ENCODE measurements at regions not wholly inside any gene's neighbourhood (a gene's known extent, or its start where the extent isn't known, plus 50 kb on each side); places are given as distances from the start of the nearest gene placed in this dataset.

GRCh38 chr10:4436103-4436502 is 389.9 kb upstream of the AKR1E2 start:
- Histone ChIP-seq H3K27me3 (ENCODE audit: control insufficient read depth, extremely low read depth, insufficient read depth, low read length) (no peaks in the 10 kb centered on the region), H3K9me1 (ENCODE audit: control insufficient read depth, extremely low read depth, insufficient read depth, low read length) (no peaks in the 10 kb centered on the region)
- dilution Hi-C loops (cut with MboI; ENCODE audit: extremely low pct_ligation_motif_present, low sequenced_read_pairs), result no loop called here

GRCh38 chr10:4434516-4435071 is 391.4 kb upstream of the AKR1E2 start:
- H3K27me3 ChIP-seq (ENCODE audit: control insufficient read depth, extremely low read depth, insufficient read depth, low read length), result no peaks in the 10 kb centered on the region
- no peak for FAIRE-seq
- dilution Hi-C loops (cut with MboI; ENCODE audit: extremely low pct_ligation_motif_present, low sequenced_read_pairs), result no loop called here
- no peak for TF ChIP-seq EZH2 (IDR thresholded peaks at IDR 0.05; ENCODE audit: low read length)
- TF ChIP-seq, protein P1, sequence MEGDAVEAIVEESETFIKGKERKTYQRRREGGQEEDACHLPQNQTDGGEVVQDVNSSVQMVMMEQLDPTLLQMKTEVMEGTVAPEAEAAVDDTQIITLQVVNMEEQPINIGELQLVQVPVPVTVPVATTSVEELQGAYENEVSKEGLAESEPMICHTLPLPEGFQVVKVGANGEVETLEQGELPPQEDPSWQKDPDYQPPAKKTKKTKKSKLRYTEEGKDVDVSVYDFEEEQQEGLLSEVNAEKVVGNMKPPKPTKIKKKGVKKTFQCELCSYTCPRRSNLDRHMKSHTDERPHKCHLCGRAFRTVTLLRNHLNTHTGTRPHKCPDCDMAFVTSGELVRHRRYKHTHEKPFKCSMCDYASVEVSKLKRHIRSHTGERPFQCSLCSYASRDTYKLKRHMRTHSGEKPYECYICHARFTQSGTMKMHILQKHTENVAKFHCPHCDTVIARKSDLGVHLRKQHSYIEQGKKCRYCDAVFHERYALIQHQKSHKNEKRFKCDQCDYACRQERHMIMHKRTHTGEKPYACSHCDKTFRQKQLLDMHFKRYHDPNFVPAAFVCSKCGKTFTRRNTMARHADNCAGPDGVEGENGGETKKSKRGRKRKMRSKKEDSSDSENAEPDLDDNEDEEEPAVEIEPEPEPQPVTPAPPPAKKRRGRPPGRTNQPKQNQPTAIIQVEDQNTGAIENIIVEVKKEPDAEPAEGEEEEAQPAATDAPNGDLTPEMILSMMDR (optimal IDR thresholded peaks at IDR 0.05 in 1 of 3, IDR thresholded peaks at IDR 0.05 in 1 of 3, conservative IDR thresholded peaks at IDR 0.05 in 1 of 3; ENCODE audit: extremely low read depth in 1 of 3, insufficient read depth in 2 of 3, low read length in 3 of 3), result no peak
- H3K4me2 ChIP-seq (ENCODE audit: control insufficient read depth, extremely low read depth, insufficient read depth, low read depth, low read length), result no peak overlapping the region
- no peaks in the 10 kb centered on the region for H3K4me1 ChIP-seq (ENCODE audit: control insufficient read depth, extremely low read depth, insufficient read depth, low read length)
- H3K4me3 ChIP-seq (ENCODE audit: control insufficient read depth in 2 of 3, extremely low read depth in 1 of 3, insufficient read depth in 2 of 3, low read depth in 1 of 3, low read length in 3 of 3), result no peak overlapping the region
- no peaks in the 10 kb centered on the region for H3K9me1 ChIP-seq (ENCODE audit: control insufficient read depth, extremely low read depth, insufficient read depth, low read length)
- H2AFZ ChIP-seq (ENCODE audit: control insufficient read depth, low read length), result no peak overlapping the region
- H3K27ac ChIP-seq (ENCODE audit: control insufficient read depth, insufficient read depth, low read length), result no peak overlapping the region
- DNase-seq (ENCODE audit: low read depth, low spot score), result no peak
- H3K9me3 ChIP-seq (ENCODE audit: control insufficient read depth, low read depth, low read length), result no peaks in the 10 kb centered on the region
- H3K9ac ChIP-seq (ENCODE audit: control insufficient read depth, extremely low read depth, insufficient read depth, low read length), result no peak overlapping the region
- no peaks in the 10 kb centered on the region for H3K36me3 ChIP-seq (ENCODE audit: control insufficient read depth in 2 of 2, extremely low read depth in 1 of 2, insufficient read depth in 2 of 2, low read length in 2 of 2)
- no peaks in the 10 kb centered on the region for H4K20me1 ChIP-seq (ENCODE audit: control insufficient read depth, extremely low read depth, insufficient read depth, low read length)
- H3K79me2 ChIP-seq (ENCODE audit: control insufficient read depth, insufficient read depth, low read length), result no peaks in the 10 kb centered on the region

More at GRCh38 chr10:4436103-4436502, 389.9 kb upstream of the AKR1E2 start:
- TF ChIP-seq EZH2 (IDR thresholded peaks at IDR 0.05; ENCODE audit: low read length), result no peak
- TF ChIP-seq, protein P1 (optimal IDR thresholded peaks at IDR 0.05 in 1 of 3, IDR thresholded peaks at IDR 0.05 in 1 of 3, conservative IDR thresholded peaks at IDR 0.05 in 1 of 3; ENCODE audit: extremely low read depth in 1 of 3, insufficient read depth in 2 of 3, low read length in 3 of 3), result no peak
- Histone ChIP-seq H3K4me3 (ENCODE audit: control insufficient read depth in 2 of 3, extremely low read depth in 1 of 3, insufficient read depth in 2 of 3, low read depth in 1 of 3, low read length in 3 of 3) (no peak overlapping the region), H2AFZ (ENCODE audit: control insufficient read depth, low read length) (no peak overlapping the region), H4K20me1 (ENCODE audit: control insufficient read depth, extremely low read depth, insufficient read depth, low read length) (no peaks in the 10 kb centered on the region), H3K27ac (ENCODE audit: control insufficient read depth, insufficient read depth, low read length) (no peak overlapping the region), H3K9me3 (ENCODE audit: control insufficient read depth, low read depth, low read length) (no peaks in the 10 kb centered on the region), H3K36me3 (ENCODE audit: control insufficient read depth in 2 of 2, extremely low read depth in 1 of 2, insufficient read depth in 2 of 2, low read length in 2 of 2) (no peaks in the 10 kb centered on the region), H3K9ac (ENCODE audit: control insufficient read depth, extremely low read depth, insufficient read depth, low read length) (no peak overlapping the region), H3K4me1 (ENCODE audit: control insufficient read depth, extremely low read depth, insufficient read depth, low read length) (no peaks in the 10 kb centered on the region), H3K79me2 (ENCODE audit: control insufficient read depth, insufficient read depth, low read length) (no peaks in the 10 kb centered on the region), H3K4me2 (ENCODE audit: control insufficient read depth, extremely low read depth, insufficient read depth, low read depth, low read length) (no peak overlapping the region)
- FAIRE-seq (no peak), DNase-seq (ENCODE audit: low read depth, low spot score) (no peak)

All from keratinocyte (primary cell).